ENCODE measurements at regions not wholly inside any gene's neighbourhood (a gene's known extent, or its start where the extent isn't known, plus 50 kb on each side); places are given as distances from the start of the nearest gene placed in this dataset.

GRCh38 chr16:54519161-54519695, 232.6 kb upstream of the IRX3 start:
- no peak overlapping the region for H3K27ac ChIP-seq
- TF ChIP-seq CTCF (conservative IDR thresholded peaks at IDR 0.05) = no peak

GRCh38 chr16:54517181-54517580, 230.6 kb upstream of the IRX3 start:
- TF ChIP-seq CTCF (conservative IDR thresholded peaks at IDR 0.05) = no peak
- H3K27ac ChIP-seq = no peak overlapping the region

- no peak overlapping the region for H3K27ac ChIP-seq
- no peak for TF ChIP-seq CTCF (conservative IDR thresholded peaks at IDR 0.05)
These were observed 225.9 kb upstream of the IRX3 start for GRCh38 chr16:54512467-54512995.

- H3K27ac ChIP-seq = peak overlapping the region; percentile 75; the same call in 1 of the 2 replicates
- no peak for TF ChIP-seq CTCF (conservative IDR thresholded peaks at IDR 0.05)
These were observed 224.7 kb upstream of the IRX3 start for GRCh38 chr16:54511222-54511731.

- no peak for TF ChIP-seq CTCF (conservative IDR thresholded peaks at IDR 0.05)
- peak overlapping the region; percentile 75; the same call in 1 of the 2 replicates for H3K27ac ChIP-seq
These were observed 224.2 kb upstream of the IRX3 start for GRCh38 chr16:54510685-54511221.

GRCh38 chr16:54509456-54509855, 222.9 kb upstream of the IRX3 start:
- peak overlapping the region; percentile 75 for H3K27ac ChIP-seq
- TF ChIP-seq CTCF (conservative IDR thresholded peaks at IDR 0.05) = no peak

GRCh38 chr16:54508351-54508750, 221.8 kb upstream of the IRX3 start:
- peak overlapping the region; percentile 75 for H3K27ac ChIP-seq
- TF ChIP-seq CTCF (conservative IDR thresholded peaks at IDR 0.05) = no peak

Measured in VCaP (cell line).